MM.1S (cell line): ENCODE measurements at regions not wholly inside any gene's neighbourhood (a gene's known extent, or its start where the extent isn't known, plus 50 kb on each side); places are given as distances from the start of the nearest gene placed in this dataset.

Experiments
- CTCF ChIP-seq: fragments of 300-600 bp; sonication (generic); IDR thresholded peaks from 2 replicates; pipeline ENCODE4 v1.5.1; 2016; ENCODE audit warnings: antibody characterized with exemption, low read length, mixed read lengths
- EZH2 ChIP-seq: fragments of 300-600 bp; sonication (generic); optimal IDR thresholded peaks from 2 replicates; pipeline ENCODE3; 2017; ENCODE audit warnings: low read depth, mild to moderate bottlenecking, antibody characterized with exemption, low read length, mixed read lengths
- EZH2phosphoT487 ChIP-seq: fragments of 300-600 bp; sonication (generic); IDR thresholded peaks from 2 replicates; pipeline ENCODE4 v1.6.1; 2018; ENCODE audit warnings: antibody characterized with exemption, low read length

- TF ChIP-seq EZH2phosphoT487 = no peak
- TF ChIP-seq CTCF = no peak
- no peak for TF ChIP-seq EZH2
These were observed 238.2 kb downstream of the KCNJ2 start for GRCh38 chr17:70407506-70407905.
